H1 (cell line): ENCODE measurements at regions not wholly inside any gene's neighbourhood (a gene's known extent, or its start where the extent isn't known, plus 50 kb on each side); places are given as distances from the start of the nearest gene placed in this dataset.

Source experiments
- CBX5 ChIP-seq: fragments of 300-800, 300-1000 bp; sonication (generic); IDR thresholded peaks from 2 replicates; pipeline ENCODE4 v1.7.1; 2016; ENCODE audit warnings: antibody characterized with exemption, low read length, low read depth
- POLR2AphosphoS5 ChIP-seq: IDR thresholded peaks from 2 replicates; pipeline ENCODE4 v1.6.1; 2011; ENCODE audit warnings: low read depth, low read length
- SIX5 ChIP-seq: IDR thresholded peaks from 2 replicates; pipeline ENCODE4 v1.6.1; 2011; ENCODE audit warnings: mild to moderate bottlenecking, low read depth, low read length

GRCh38 chr2:205906419-205906818, 179.6 kb downstream of the INO80D start (continued):
- TF ChIP-seq CBX5 (no peak), POLR2AphosphoS5 (no peak), SIX5 (no peak)
